Prostate gland (tissue), 2 donors: ENCODE measurements at regions not wholly inside any gene's neighbourhood (a gene's known extent, or its start where the extent isn't known, plus 50 kb on each side); places are given as distances from the start of the nearest gene placed in this dataset.

Experiments
- POLR2A ChIP-seq: fragments of 450-650 bp; IDR thresholded peaks from one replicate; pipeline ENCODE4 v1.6.1; 2016; ENCODE audit warnings: antibody characterized with exemption, mild to moderate bottlenecking
- POLR2AphosphoS5 ChIP-seq: sonication (generic); formaldehyde crosslinking; IDR thresholded peaks from one replicate; pipeline ENCODE4 v1.6.1; 2017; ENCODE audit warnings: antibody characterized with exemption
- TF ChIP-seq, protein P1 (sequence below), 4 experiments: fragments of 200-600 bp in 2 of 4; fragments of 450-650 bp in 2 of 4; sonication (generic) in 2 of 4; IDR thresholded peaks; 1 replicate in 3 of 4; 2 replicates in 1 of 4; pipeline ENCODE4 v1.5.1; 2016 to 2019; ENCODE audit warnings: antibody characterized with exemption in 4 of 4, mild to moderate bottlenecking in 2 of 4, moderate library complexity in 2 of 4

DNA sequence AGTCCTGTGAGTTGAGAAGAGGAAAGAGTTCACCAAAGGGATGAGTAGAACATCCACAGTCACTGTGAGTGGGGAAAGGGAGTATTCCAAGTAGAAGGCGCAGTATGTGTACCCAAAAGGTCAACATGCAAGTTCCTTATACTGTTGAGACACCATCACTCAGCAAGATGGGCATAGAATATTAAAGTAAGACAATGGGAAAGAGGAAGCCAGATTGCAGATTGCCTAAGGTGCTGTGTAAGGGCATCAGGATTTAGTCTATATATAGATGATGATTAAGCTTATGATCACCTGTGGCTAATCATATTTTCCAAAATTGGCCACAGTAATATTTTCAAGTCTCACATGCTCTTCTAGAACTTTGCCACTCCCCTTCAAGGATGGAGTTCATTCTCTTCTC, 120.1 kb upstream of the CAMK1G start:
- TF ChIP-seq, protein P1, sequence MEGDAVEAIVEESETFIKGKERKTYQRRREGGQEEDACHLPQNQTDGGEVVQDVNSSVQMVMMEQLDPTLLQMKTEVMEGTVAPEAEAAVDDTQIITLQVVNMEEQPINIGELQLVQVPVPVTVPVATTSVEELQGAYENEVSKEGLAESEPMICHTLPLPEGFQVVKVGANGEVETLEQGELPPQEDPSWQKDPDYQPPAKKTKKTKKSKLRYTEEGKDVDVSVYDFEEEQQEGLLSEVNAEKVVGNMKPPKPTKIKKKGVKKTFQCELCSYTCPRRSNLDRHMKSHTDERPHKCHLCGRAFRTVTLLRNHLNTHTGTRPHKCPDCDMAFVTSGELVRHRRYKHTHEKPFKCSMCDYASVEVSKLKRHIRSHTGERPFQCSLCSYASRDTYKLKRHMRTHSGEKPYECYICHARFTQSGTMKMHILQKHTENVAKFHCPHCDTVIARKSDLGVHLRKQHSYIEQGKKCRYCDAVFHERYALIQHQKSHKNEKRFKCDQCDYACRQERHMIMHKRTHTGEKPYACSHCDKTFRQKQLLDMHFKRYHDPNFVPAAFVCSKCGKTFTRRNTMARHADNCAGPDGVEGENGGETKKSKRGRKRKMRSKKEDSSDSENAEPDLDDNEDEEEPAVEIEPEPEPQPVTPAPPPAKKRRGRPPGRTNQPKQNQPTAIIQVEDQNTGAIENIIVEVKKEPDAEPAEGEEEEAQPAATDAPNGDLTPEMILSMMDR (IDR thresholded peaks at IDR 0.05), result no peak
- TF ChIP-seq POLR2A (no peak), POLR2AphosphoS5 (no peak)
